H9 (cell line): ENCODE measurements at regions not wholly inside any gene's neighbourhood (a gene's known extent, or its start where the extent isn't known, plus 50 kb on each side); places are given as distances from the start of the nearest gene placed in this dataset.

ENCODE experiments used
- DNase-seq: peaks from one replicate; pipeline ENCODE4 v3.0.0-alpha.2; 2017
- H2AFZ ChIP-seq: one replicate; pipeline ENCODE4 v1.6.1; 2013; ENCODE audit warnings: mild to moderate bottlenecking, low read length, control low read depth, moderate library complexity
- H2AK5ac ChIP-seq: 2 replicates; pipeline ENCODE4 v1.6.1; 2013; ENCODE audit warnings: low read length, control low read depth, mixed read lengths; ENCODE audit not compliant: insufficient read length
- H2BK120ac ChIP-seq: one replicate; pipeline ENCODE4 v1.6.1; 2013; ENCODE audit warnings: low read depth, mild to moderate bottlenecking, low read length, control low read depth, inconsistent platforms; ENCODE audit not compliant: poor library complexity, severe bottlenecking
- H2BK12ac ChIP-seq: 2 replicates; pipeline ENCODE4 v1.6.1; 2013; ENCODE audit warnings: low read length, control low read depth, mixed read lengths, low read depth; ENCODE audit not compliant: insufficient read length
- H2BK15ac ChIP-seq: 2 replicates; pipeline ENCODE4 v1.6.1; 2013; ENCODE audit warnings: low read depth, low read length, control low read depth
- H2BK20ac ChIP-seq: one replicate; pipeline ENCODE4 v1.6.1; 2013; ENCODE audit warnings: low read depth, mild to moderate bottlenecking, low read length, control low read depth, inconsistent platforms; ENCODE audit not compliant: poor library complexity, severe bottlenecking
- H2BK5ac ChIP-seq: 2 replicates; pipeline ENCODE4 v1.6.1; 2013; ENCODE audit warnings: low read length, control low read depth, mixed read lengths; ENCODE audit not compliant: insufficient read length
- H3K14ac ChIP-seq: 2 replicates; pipeline ENCODE4 v1.6.1; 2013; ENCODE audit warnings: low read length, control low read depth; ENCODE audit not compliant: insufficient read depth
- H3K18ac ChIP-seq: 2 replicates; pipeline ENCODE4 v1.6.1; 2013; ENCODE audit warnings: low read depth, mild to moderate bottlenecking, mixed read lengths, low read length, control low read depth; ENCODE audit not compliant: insufficient read length
- H3K23ac ChIP-seq: 2 replicates; pipeline ENCODE4 v1.6.1; 2013; ENCODE audit warnings: low read length, control low read depth, mixed read lengths, low read depth; ENCODE audit not compliant: insufficient read length
- H3K23me2 ChIP-seq: 2 replicates; pipeline ENCODE4 v1.6.1; 2013; ENCODE audit warnings: low read depth, mild to moderate bottlenecking, mixed read lengths, low read length, control low read depth; ENCODE audit not compliant: insufficient read length, poor library complexity, severe bottlenecking
- H3K27ac ChIP-seq: 2 replicates; pipeline ENCODE4 v1.5.1; 2013; ENCODE audit warnings: low read length, control low read depth, mixed read lengths, low read depth; ENCODE audit not compliant: insufficient read length
- H3K27me3 ChIP-seq: 2 replicates; pipeline ENCODE4 v1.6.1; 2013; ENCODE audit warnings: low read length, control low read depth, inconsistent platforms; ENCODE audit not compliant: insufficient read depth
- H3K4ac ChIP-seq: 2 replicates; pipeline ENCODE4 v1.6.1; 2013; ENCODE audit warnings: low read depth, mild to moderate bottlenecking, control low read depth, inconsistent platforms, low read length, moderate library complexity
- H3K4me1 ChIP-seq: 2 replicates; pipeline ENCODE4 v1.6.1; 2013; ENCODE audit warnings: low read length, control low read depth, inconsistent platforms; ENCODE audit not compliant: insufficient read depth
- H3K4me2 ChIP-seq: 2 replicates; pipeline ENCODE4 v1.6.1; 2013; ENCODE audit warnings: low read length, control low read depth, mixed read lengths; ENCODE audit not compliant: insufficient read length, insufficient read depth
- H3K56ac ChIP-seq: 2 replicates; pipeline ENCODE4 v1.6.1; 2013; ENCODE audit warnings: low read depth, mild to moderate bottlenecking, mixed read lengths, low read length, control low read depth; ENCODE audit not compliant: insufficient read length
- H3K79me1 ChIP-seq: 2 replicates; pipeline ENCODE4 v1.6.1; 2013; ENCODE audit warnings: low read depth, mild to moderate bottlenecking, moderate library complexity, low read length, control low read depth, inconsistent platforms; ENCODE audit not compliant: insufficient read depth, poor library complexity, severe bottlenecking
- H3K79me2 ChIP-seq: 2 replicates; pipeline ENCODE4 v1.6.1; 2013; ENCODE audit warnings: low read length, control low read depth, inconsistent platforms; ENCODE audit not compliant: insufficient read depth
- H3K9ac ChIP-seq: 2 replicates; pipeline ENCODE4 v1.6.1; 2013; ENCODE audit warnings: low read length, control low read depth, mixed read lengths; ENCODE audit not compliant: insufficient read length; ENCODE audit errors: extremely low read depth
- H3K9me3 ChIP-seq: one replicate; pipeline ENCODE4 v1.6.1; 2013; ENCODE audit warnings: low read depth, low read length, inconsistent platforms; ENCODE audit not compliant: control insufficient read depth
- H3T11ph ChIP-seq: one replicate; pipeline ENCODE4 v1.6.1; 2013; ENCODE audit warnings: mild to moderate bottlenecking, low read length, control low read depth, inconsistent platforms
- H4K20me1 ChIP-seq: one replicate; pipeline ENCODE4 v1.6.1; 2013; ENCODE audit not compliant: control insufficient read depth, insufficient read length, insufficient read depth
- H4K5ac ChIP-seq: 2 replicates; pipeline ENCODE4 v1.6.1; 2013; ENCODE audit warnings: low read depth, mild to moderate bottlenecking, mixed read lengths, low read length, control low read depth; ENCODE audit not compliant: insufficient read length
- H4K8ac ChIP-seq: replicated peaks from 2 replicates; pipeline ENCODE4 v1.6.1; 2013; ENCODE audit warnings: low read length, control low read depth, mixed read lengths, low read depth; ENCODE audit not compliant: insufficient read length
- H4K91ac ChIP-seq: 2 replicates; pipeline ENCODE4 v1.6.1; 2013; ENCODE audit warnings: low read depth, mild to moderate bottlenecking, moderate library complexity, mixed read lengths, low read length, control low read depth; ENCODE audit not compliant: insufficient read length
- H3K27ac Mint-ChIP-seq, 3 experiments: 2 replicates in 2 of 3; 3 replicates in 1 of 3; pipeline ENCODE4 v1.8.0; 2020 to 2021; ENCODE audit warnings: mixed read lengths in 3 of 3, mild to moderate bottlenecking in 1 of 3, moderate library complexity in 1 of 3
- H3K27me3 Mint-ChIP-seq: 2 replicates; pipeline ENCODE4 v1.8.0; 2021; ENCODE audit warnings: low read depth, mild to moderate bottlenecking, moderate library complexity, mixed read lengths
- H3K36me3 Mint-ChIP-seq, 3 experiments: 2 replicates in 2 of 3; 3 replicates in 1 of 3; pipeline ENCODE4 v1.8.0; 2020 to 2021; ENCODE audit warnings: low read depth in 3 of 3, mixed read lengths in 3 of 3; ENCODE audit not compliant: insufficient read depth in 1 of 3
- H3K4me1 Mint-ChIP-seq, 2 experiments: 2 replicates each; pipeline ENCODE4 v1.8.0; 2020; ENCODE audit warnings: mixed read lengths in 2 of 2
- H3K4me3 Mint-ChIP-seq, 2 experiments: 2 replicates in 1 of 2; 3 replicates in 1 of 2; pipeline ENCODE4 v1.8.0; 2020 to 2021; ENCODE audit warnings: mild to moderate bottlenecking in 2 of 2, mixed read lengths in 2 of 2, moderate library complexity in 1 of 2
- H3K9me3 Mint-ChIP-seq, 2 experiments: 2 replicates in 1 of 2; 3 replicates in 1 of 2; pipeline ENCODE4 v1.8.0; 2020; ENCODE audit warnings: mild to moderate bottlenecking in 2 of 2, mixed read lengths in 2 of 2, moderate library complexity in 1 of 2
- CTCF ChIP-seq: fragments of 200-600 bp; sonication (generic); conservative IDR thresholded peaks from 3 replicates; pipeline ENCODE4 v1.8.0; 2021; ENCODE audit warnings: antibody characterized with exemption, mild to moderate bottlenecking
- WGBS: extraction: QIAGEN DNeasy Blood & Tissue Kit; methylation state at CpG from one replicate; pipeline ENCODE4 v1.1.7; 2013; ENCODE audit warnings: missing lambda C conversion rate, low lambda C conversion rate, mixed read lengths; ENCODE audit not compliant: insufficient read length; ENCODE audit errors: extremely low coverage; 5-methylcytosine and 5-hydroxymethylcytosine counted together

DNA sequence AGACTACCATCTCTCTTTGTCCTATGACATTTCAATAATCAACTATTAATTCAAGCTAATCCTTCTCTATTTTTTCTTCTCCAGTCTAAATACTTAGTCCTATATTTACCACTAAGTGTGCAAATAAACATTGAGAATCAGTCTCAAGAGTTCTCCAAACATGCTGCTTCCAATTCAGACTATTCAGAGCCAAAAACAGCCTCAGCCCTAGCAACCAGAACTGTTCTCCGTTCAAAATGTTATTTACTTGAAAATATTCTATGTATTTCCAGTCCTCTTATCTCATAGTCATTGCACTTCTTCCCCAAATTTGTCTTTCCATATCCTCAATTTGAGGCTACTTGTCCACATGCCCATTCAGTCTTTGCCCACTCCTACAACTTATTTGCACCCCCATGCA lies 805.5 kb downstream of the IGSF11 start:
- Mint-ChIP-seq H3K4me3 (no peak overlapping the region), H3K36me3 (no peaks in the 10 kb centered on the region), H3K9me3 (no peaks in the 10 kb centered on the region), H3K4me1 (no peaks in the 10 kb centered on the region), H3K27me3 (no peaks in the 10 kb centered on the region), H3K27ac (no peak overlapping the region)
- H3K27me3 ChIP-seq, result no peaks in the 10 kb centered on the region
- H3K4me1 ChIP-seq, result no peaks in the 10 kb centered on the region
- H3K27ac ChIP-seq, result no peak overlapping the region
- H2BK12ac ChIP-seq, result no peak overlapping the region
- H3K4me2 ChIP-seq, result no peak overlapping the region
- no peak overlapping the region for H3K9ac ChIP-seq
- H2AK5ac ChIP-seq, result no peak overlapping the region
- H3K9me3 ChIP-seq, result no peaks in the 10 kb centered on the region
- H3K79me2 ChIP-seq, result no peaks in the 10 kb centered on the region
- no peak overlapping the region for H4K5ac ChIP-seq
- no peak overlapping the region for H4K91ac ChIP-seq
- H3K23ac ChIP-seq, result no peak overlapping the region
- no peak overlapping the region for H2BK15ac ChIP-seq
- no peak overlapping the region for H2BK120ac ChIP-seq
- H2AFZ ChIP-seq, result no peak overlapping the region
- peaks cover 2% of the 10 kb centered on the region for H4K20me1 ChIP-seq
- H3K79me1 ChIP-seq, result no peaks in the 10 kb centered on the region
- H2BK5ac ChIP-seq, result no peak overlapping the region
- H3K56ac ChIP-seq, result no peak overlapping the region
- no peak overlapping the region for H3K14ac ChIP-seq
- H4K8ac ChIP-seq, result no peak overlapping the region
- no peak for TF ChIP-seq CTCF
- H3K4ac ChIP-seq, result no peak overlapping the region
- H3T11ph ChIP-seq, result no peak overlapping the region
- no CpG with 5 or more reads among the region's 1 CpG for WGBS
- no peaks in the 10 kb centered on the region for H3K23me2 ChIP-seq
- no peak overlapping the region for H3K18ac ChIP-seq
- no peak overlapping the region for H2BK20ac ChIP-seq
- DNase-seq, result no peak
